Ishikawa (cell line): ENCODE measurements at regions not wholly inside any gene's neighbourhood (a gene's known extent, or its start where the extent isn't known, plus 50 kb on each side); places are given as distances from the start of the nearest gene placed in this dataset.

Experiments used
- CEBPB ChIP-seq: IDR thresholded peaks from 2 replicates; pipeline ENCODE4 v1.6.1; 2012
- CREB1 ChIP-seq: IDR thresholded peaks from 2 replicates; pipeline ENCODE4 v1.6.1; 2012; ENCODE audit warnings: low read depth
- EGR1 ChIP-seq: IDR thresholded peaks from 2 replicates; pipeline ENCODE4 v1.6.1; 2012
- EP300 ChIP-seq: IDR thresholded peaks from 2 replicates; pipeline ENCODE4 v1.6.1; 2012; ENCODE audit warnings: borderline replicate concordance
- FOXM1 ChIP-seq: IDR thresholded peaks from 2 replicates; pipeline ENCODE4 v1.6.1; 2012; ENCODE audit warnings: low read depth, borderline replicate concordance
- MAX ChIP-seq: IDR thresholded peaks from 2 replicates; pipeline ENCODE4 v1.6.1; 2012
- RAD21 ChIP-seq: IDR thresholded peaks from 2 replicates; pipeline ENCODE4 v1.6.1; 2012; ENCODE audit warnings: low read depth
- TAF1 ChIP-seq: IDR thresholded peaks from 2 replicates; pipeline ENCODE4 v1.6.1; 2012; ENCODE audit warnings: low read depth, mild to moderate bottlenecking
- TCF12 ChIP-seq: IDR thresholded peaks from 2 replicates; pipeline ENCODE4 v1.6.1; 2012; ENCODE audit warnings: low read depth
- TEAD4 ChIP-seq: IDR thresholded peaks from 2 replicates; pipeline ENCODE4 v1.6.1; 2012
- USF1 ChIP-seq: IDR thresholded peaks from 2 replicates; pipeline ENCODE4 v1.6.1; 2012
- YY1 ChIP-seq: IDR thresholded peaks from 2 replicates; pipeline ENCODE4 v1.6.1; 2012; ENCODE audit warnings: low read depth

GRCh38 chr18:39764873-39765272 lies 2190.2 kb upstream of the PIK3C3 start:
- no peak for TF ChIP-seq CREB1
- no peak for TF ChIP-seq TAF1
- no peak for TF ChIP-seq MAX
- TF ChIP-seq RAD21, result no peak
- TF ChIP-seq EP300, result no peak
- no peak for TF ChIP-seq FOXM1
- no peak for TF ChIP-seq CEBPB
- TF ChIP-seq YY1, result no peak
- no peak for TF ChIP-seq EGR1
- TF ChIP-seq TEAD4, result no peak
- no peak for TF ChIP-seq USF1
- TF ChIP-seq TCF12, result no peak
